NCI-H524 treated with DMSO at 0.1 percent for 48 hours (cell line): ENCODE measurements at regions not wholly inside any gene's neighbourhood (a gene's known extent, or its start where the extent isn't known, plus 50 kb on each side); places are given as distances from the start of the nearest gene placed in this dataset.

Source experiments
- DNase-seq: peaks from one replicate; lab custom pipeline; 2025; lab: John Stamatoyannopoulos, UW

- no peak for DNase-seq
These were observed 276.7 kb downstream of the CDH10 start for GRCh38 chr5:24368115-24368514.

- no peak for DNase-seq
These were observed 268.6 kb downstream of the CDH10 start for GRCh38 chr5:24376210-24376609.

GRCh38 chr5:24376616-24377015 is 268.2 kb downstream of the CDH10 start:
- no peak for DNase-seq

DNA sequence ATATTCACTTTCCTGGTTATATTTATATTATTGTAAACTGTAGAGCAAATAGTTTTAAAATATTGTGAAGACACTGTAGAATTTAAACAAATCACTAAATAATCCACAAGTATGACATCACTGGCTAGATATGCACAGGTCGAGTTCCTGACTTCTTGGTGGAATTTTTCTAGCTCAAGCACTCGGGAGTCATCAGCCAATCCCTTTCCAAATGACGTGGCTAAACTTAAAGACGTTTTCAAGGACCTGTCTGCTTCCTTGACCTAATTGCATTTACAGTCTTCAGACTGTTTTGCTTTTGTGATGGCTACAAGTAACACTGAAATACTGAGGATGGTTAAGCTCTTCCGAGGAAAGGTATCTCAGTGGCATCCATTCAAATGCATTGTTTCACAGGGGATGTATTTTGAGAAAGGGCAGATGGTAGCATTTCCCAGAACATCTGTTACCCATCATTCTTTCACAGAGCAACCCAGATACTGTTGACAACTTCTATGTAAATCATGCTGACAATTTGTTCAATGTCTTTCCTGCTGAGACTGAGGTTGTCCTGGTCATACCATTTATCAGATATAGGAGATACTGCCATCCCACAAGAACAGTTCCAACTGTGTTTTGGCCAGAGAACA is 262.8 kb downstream of the CDH10 start:
- DNase-seq, result peak; percentile 86

- no peak for DNase-seq
These were observed 259.7 kb downstream of the CDH10 start for GRCh38 chr5:24385070-24385469.

DNA sequence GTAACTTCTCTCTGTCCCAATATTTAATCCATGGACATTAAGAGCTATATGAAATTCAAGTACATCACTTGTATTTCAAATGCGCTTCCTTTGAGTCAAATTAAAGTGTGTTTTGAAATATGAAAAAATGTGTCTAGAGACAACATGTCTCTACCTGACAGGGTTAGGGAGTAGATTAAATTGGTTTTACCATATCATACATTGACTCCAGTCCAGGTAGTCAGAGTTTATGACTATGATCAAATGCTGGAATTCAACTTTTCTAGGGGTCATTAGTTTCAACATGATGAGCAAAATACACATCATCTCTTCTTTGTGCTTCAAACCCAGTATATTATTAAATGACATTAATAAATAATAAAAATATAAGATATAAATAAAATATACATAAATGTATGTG is 259.2 kb downstream of the CDH10 start:
- DNase-seq, result no peak

- no peak for DNase-seq
These were observed 256.3 kb downstream of the CDH10 start for GRCh38 chr5:24388448-24388847.

DNA sequence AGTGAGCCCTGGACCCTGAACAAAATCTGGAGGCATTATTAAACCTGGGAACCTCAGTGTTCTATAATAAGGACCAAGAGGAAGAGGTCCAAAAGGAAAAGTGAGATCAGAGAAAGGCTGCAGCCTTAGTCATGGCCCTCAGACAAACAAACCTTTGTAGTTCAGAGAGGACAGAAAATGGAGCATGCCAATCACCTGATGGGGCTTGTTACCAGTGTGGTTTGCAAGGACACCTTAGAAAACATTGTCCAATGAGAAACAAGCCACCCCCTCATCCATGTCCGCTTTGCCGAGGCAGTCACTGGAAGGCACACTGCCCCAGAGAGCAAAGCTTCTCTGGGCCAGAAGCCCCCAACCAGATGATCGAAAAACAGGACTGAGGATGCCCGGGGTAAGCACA is 254.8 kb downstream of the CDH10 start:
- no peak for DNase-seq

DNA sequence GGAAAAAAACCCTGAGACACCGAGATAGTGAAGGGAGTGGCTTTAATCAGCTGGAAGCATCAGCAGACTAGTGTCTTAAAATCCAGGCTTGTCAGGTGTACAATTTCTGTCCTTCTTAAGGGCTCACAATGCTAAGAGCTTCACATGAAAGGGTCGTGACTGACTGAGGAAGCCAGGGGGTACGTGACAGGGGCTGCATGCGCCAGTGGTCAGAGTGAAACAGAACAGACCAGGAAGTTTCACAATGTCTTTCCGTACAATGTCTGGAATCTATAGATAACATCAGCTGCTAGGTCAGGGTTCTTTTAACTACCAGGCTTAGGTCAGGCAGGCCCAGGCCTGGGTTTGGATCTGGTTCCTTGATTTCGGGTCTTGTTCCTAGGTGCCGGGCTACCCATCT is 253.0 kb downstream of the CDH10 start:
- DNase-seq, result no peak

- DNase-seq, result no peak
These were observed 247.2 kb downstream of the CDH10 start for GRCh38 chr5:24397601-24398000.

- DNase-seq, result no peak
These were observed 243.0 kb downstream of the CDH10 start for GRCh38 chr5:24401773-24402172.

- DNase-seq, result peak; percentile 81
These were observed 237.3 kb downstream of the CDH10 start for GRCh38 chr5:24407466-24407865.

- no peak for DNase-seq
These were observed 216.4 kb downstream of the CDH10 start for GRCh38 chr5:24428345-24428744.

DNA sequence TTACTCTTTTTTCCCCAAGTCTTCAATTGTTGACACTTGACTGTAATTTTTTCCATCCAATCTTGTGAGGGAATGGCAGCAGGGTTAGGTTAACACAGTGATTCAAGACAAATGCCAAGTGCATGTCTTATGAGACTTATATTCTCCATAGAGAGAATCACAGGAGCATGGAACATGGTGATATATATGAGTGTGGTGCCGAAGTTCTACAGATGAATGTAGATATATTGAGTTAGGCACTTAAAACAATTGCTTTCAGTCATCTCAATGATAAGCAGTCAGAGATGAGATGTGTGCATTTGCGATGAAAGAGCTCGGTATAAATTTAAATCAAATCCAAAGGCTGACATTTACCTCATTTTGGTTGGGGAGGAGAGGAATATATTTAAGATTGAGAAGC is 211.2 kb downstream of the CDH10 start:
- no peak for DNase-seq
